HEK293 (cell line): ENCODE measurements at regions not wholly inside any gene's neighbourhood (a gene's known extent, or its start where the extent isn't known, plus 50 kb on each side); places are given as distances from the start of the nearest gene placed in this dataset.

Source experiments
- BCL11A ChIP-seq: fragments of 450-650 bp; formaldehyde crosslinking; IDR thresholded peaks from 2 replicates; pipeline ENCODE4 v1.5.1; 2016; ENCODE audit warnings: low read depth, missing biosample characterization, missing genetic modification characterization
- GLIS2 ChIP-seq: fragments of 450-650 bp; formaldehyde crosslinking; IDR thresholded peaks from 2 replicates; pipeline ENCODE4 v1.5.1; 2016; ENCODE audit warnings: missing biosample characterization, missing genetic modification characterization
- KLF7 ChIP-seq: fragments of 450-650 bp; formaldehyde crosslinking; IDR thresholded peaks from 2 replicates; pipeline ENCODE4 v1.5.1; 2016; ENCODE audit warnings: missing biosample characterization, missing genetic modification characterization, borderline replicate concordance
- ZNF133 ChIP-seq: fragments of 450-650 bp; formaldehyde crosslinking; IDR thresholded peaks from 2 replicates; pipeline ENCODE4 v1.5.1; 2016; ENCODE audit warnings: missing biosample characterization, missing genetic modification characterization
- ZNF274 ChIP-seq, 2 experiments: fragments of 200-500 bp in 1 of 2; fragments of 450-650 bp in 1 of 2; sonication (Bioruptor generic) in 1 of 2; formaldehyde crosslinking in 1 of 2; IDR thresholded peaks; 2 replicates each; pipeline versions ENCODE4 v1.5.1 to v1.6.1; 2014 to 2016; ENCODE audit warnings: borderline replicate concordance in 1 of 2, inconsistent platforms in 1 of 2, low read length in 1 of 2, missing biosample characterization in 1 of 2, missing genetic modification characterization in 1 of 2
- ZNF677 ChIP-seq: fragments of 450-650 bp; IDR thresholded peaks from 2 replicates; pipeline ENCODE4 v1.5.0; 2018; ENCODE audit warnings: missing biosample characterization, mild to moderate bottlenecking, missing genetic modification characterization, moderate library complexity
- ZNF76 ChIP-seq: fragments of 450-650 bp; formaldehyde crosslinking; IDR thresholded peaks from 2 replicates; pipeline ENCODE4; 2016; ENCODE audit warnings: low read depth, missing biosample characterization, missing genetic modification characterization, borderline replicate concordance
- TF ChIP-seq, protein P1 (sequence below): fragments of 450-650 bp; formaldehyde crosslinking; IDR thresholded peaks from 2 replicates; pipeline ENCODE4 v1.5.1; 2016; ENCODE audit warnings: missing biosample characterization, missing genetic modification characterization
- TF ChIP-seq, protein P2 (sequence below): fragments of 450-650 bp; formaldehyde crosslinking; IDR thresholded peaks from 2 replicates; pipeline ENCODE4 v1.5.1; 2016; ENCODE audit warnings: missing biosample characterization, missing genetic modification characterization
- TF ChIP-seq, protein P3 (sequence below): fragments of 450-650 bp; formaldehyde crosslinking; IDR thresholded peaks from 2 replicates; pipeline ENCODE4 v1.5.1; 2016; ENCODE audit warnings: missing biosample characterization, missing genetic modification characterization
- TF ChIP-seq, protein P4 (sequence below): fragments of 450-650 bp; formaldehyde crosslinking; IDR thresholded peaks from 2 replicates; pipeline ENCODE4 v1.5.1; 2016; ENCODE audit warnings: missing biosample characterization, missing genetic modification characterization
- TF ChIP-seq, protein P5 (sequence below): fragments of 450-650 bp; formaldehyde crosslinking; IDR thresholded peaks from 2 replicates; pipeline ENCODE4 v1.5.1; 2016; ENCODE audit warnings: missing biosample characterization, missing genetic modification characterization

DNA sequence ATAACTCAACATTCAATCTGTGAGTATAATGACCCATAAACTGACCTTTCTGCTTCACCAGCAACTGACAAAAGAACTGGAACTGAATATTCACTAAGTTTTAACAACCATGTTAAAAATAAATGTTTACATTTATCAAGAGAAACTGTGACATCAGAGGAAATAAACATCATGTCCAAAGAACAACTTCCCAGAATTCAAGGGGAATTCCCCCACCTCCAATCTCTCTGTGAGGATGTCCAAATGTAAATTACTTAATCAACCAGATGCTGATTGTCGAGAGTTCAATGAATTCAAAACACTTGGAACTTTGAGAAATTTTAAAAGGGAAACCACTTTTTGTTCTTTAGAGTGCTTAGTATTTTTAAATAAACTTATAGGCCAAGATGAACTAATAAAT, 365.6 kb upstream of the ADGRL2 start:
- TF ChIP-seq, protein P1, sequence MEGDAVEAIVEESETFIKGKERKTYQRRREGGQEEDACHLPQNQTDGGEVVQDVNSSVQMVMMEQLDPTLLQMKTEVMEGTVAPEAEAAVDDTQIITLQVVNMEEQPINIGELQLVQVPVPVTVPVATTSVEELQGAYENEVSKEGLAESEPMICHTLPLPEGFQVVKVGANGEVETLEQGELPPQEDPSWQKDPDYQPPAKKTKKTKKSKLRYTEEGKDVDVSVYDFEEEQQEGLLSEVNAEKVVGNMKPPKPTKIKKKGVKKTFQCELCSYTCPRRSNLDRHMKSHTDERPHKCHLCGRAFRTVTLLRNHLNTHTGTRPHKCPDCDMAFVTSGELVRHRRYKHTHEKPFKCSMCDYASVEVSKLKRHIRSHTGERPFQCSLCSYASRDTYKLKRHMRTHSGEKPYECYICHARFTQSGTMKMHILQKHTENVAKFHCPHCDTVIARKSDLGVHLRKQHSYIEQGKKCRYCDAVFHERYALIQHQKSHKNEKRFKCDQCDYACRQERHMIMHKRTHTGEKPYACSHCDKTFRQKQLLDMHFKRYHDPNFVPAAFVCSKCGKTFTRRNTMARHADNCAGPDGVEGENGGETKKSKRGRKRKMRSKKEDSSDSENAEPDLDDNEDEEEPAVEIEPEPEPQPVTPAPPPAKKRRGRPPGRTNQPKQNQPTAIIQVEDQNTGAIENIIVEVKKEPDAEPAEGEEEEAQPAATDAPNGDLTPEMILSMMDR (tag by site-specific recombination): no peak
- TF ChIP-seq ZNF133: no peak
- no peak for TF ChIP-seq ZNF76 (tag by site-specific recombination)
- no peak for TF ChIP-seq ZNF274 (IDR thresholded peaks at IDR 0.05; ENCODE audit: low read length)
- TF ChIP-seq ZNF274 (tag by site-specific recombination; IDR thresholded peaks at IDR 0.05; ENCODE audit: borderline replicate concordance): no peak
- no peak for TF ChIP-seq ZNF677
- no peak for TF ChIP-seq GLIS2 (tag by site-specific recombination)
- TF ChIP-seq KLF7 (tag by site-specific recombination): no peak
- TF ChIP-seq, protein P2, sequence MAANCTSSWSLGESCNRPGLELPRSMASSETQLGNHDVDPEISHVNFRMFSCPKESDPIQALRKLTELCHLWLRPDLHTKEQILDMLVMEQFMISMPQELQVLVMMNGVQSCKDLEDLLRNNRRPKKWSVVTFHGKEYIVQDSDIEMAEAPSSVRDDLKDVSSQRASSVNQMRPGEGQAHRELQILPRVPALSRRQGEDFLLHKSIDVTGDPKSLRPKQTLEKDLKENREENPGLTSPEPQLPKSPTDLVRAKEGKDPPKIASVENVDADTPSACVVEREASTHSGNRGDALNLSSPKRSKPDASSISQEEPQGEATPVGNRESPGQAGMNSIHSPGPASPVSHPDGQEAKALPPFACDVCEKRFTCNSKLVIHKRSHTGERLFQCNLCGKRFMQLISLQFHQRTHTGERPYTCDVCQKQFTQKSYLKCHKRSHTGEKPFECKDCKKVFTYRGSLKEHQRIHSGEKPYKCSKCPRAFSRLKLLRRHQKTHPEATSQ: no peak
- TF ChIP-seq, protein P3, sequence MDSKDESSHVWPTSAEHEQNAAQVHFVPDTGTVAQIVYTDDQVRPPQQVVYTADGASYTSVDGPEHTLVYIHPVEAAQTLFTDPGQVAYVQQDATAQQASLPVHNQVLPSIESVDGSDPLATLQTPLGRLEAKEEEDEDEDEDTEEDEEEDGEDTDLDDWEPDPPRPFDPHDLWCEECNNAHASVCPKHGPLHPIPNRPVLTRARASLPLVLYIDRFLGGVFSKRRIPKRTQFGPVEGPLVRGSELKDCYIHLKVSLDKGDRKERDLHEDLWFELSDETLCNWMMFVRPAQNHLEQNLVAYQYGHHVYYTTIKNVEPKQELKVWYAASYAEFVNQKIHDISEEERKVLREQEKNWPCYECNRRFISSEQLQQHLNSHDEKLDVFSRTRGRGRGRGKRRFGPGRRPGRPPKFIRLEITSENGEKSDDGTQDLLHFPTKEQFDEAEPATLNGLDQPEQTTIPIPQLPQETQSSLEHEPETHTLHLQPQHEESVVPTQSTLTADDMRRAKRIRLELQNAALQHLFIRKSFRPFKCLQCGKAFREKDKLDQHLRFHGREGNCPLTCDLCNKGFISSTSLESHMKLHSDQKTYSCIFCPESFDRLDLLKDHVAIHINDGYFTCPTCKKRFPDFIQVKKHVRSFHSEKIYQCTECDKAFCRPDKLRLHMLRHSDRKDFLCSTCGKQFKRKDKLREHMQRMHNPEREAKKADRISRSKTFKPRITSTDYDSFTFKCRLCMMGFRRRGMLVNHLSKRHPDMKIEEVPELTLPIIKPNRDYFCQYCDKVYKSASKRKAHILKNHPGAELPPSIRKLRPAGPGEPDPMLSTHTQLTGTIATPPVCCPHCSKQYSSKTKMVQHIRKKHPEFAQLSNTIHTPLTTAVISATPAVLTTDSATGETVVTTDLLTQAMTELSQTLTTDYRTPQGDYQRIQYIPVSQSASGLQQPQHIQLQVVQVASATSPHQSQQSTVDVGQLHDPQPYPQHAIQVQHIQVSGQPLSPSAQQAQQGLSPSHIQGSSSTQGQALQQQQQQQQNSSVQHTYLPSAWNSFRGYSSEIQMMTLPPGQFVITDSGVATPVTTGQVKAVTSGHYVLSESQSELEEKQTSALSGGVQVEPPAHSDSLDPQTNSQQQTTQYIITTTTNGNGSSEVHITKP (tag by site-specific recombination): no peak
- no peak for TF ChIP-seq BCL11A (tag by site-specific recombination)
- TF ChIP-seq, protein P4, sequence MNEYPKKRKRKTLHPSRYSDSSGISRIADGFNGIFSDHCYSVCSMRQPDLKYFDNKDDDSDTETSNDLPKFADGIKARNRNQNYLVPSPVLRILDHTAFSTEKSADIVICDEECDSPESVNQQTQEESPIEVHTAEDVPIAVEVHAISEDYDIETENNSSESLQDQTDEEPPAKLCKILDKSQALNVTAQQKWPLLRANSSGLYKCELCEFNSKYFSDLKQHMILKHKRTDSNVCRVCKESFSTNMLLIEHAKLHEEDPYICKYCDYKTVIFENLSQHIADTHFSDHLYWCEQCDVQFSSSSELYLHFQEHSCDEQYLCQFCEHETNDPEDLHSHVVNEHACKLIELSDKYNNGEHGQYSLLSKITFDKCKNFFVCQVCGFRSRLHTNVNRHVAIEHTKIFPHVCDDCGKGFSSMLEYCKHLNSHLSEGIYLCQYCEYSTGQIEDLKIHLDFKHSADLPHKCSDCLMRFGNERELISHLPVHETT (tag by site-specific recombination): no peak
- TF ChIP-seq, protein P5, sequence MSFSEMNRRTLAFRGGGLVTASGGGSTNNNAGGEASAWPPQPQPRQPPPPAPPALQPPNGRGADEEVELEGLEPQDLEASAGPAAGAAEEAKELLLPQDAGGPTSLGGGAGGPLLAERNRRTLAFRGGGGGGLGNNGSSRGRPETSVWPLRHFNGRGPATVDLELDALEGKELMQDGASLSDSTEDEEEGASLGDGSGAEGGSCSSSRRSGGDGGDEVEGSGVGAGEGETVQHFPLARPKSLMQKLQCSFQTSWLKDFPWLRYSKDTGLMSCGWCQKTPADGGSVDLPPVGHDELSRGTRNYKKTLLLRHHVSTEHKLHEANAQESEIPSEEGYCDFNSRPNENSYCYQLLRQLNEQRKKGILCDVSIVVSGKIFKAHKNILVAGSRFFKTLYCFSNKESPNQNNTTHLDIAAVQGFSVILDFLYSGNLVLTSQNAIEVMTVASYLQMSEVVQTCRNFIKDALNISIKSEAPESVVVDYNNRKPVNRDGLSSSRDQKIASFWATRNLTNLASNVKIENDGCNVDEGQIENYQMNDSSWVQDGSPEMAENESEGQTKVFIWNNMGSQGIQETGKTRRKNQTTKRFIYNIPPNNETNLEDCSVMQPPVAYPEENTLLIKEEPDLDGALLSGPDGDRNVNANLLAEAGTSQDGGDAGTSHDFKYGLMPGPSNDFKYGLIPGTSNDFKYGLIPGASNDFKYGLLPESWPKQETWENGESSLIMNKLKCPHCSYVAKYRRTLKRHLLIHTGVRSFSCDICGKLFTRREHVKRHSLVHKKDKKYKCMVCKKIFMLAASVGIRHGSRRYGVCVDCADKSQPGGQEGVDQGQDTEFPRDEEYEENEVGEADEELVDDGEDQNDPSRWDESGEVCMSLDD (tag by site-specific recombination): no peak
